ENCODE measurements at regions not wholly inside any gene's neighbourhood (a gene's known extent, or its start where the extent isn't known, plus 50 kb on each side); places are given as distances from the start of the nearest gene placed in this dataset.

- H3K4me1 Mint-ChIP-seq (ENCODE audit: low read depth), result peaks cover 28% of the 10 kb centered on the region
- DNase-seq (ENCODE audit: low spot score), result no peak
- no peaks in the 10 kb centered on the region for H3K9me3 Mint-ChIP-seq
- H3K4me3 Mint-ChIP-seq (ENCODE audit: low read depth), result peak overlapping the region; percentile 76
- peak overlapping the region; percentile 63 for H3K27ac Mint-ChIP-seq
- peaks cover 3% of the 10 kb centered on the region for H3K36me3 Mint-ChIP-seq (ENCODE audit: low read depth)
- intact Hi-C loops (cut with micrococcal nuclease), result no loop called here
- peaks cover 14% of the 10 kb centered on the region for H3K27me3 Mint-ChIP-seq (ENCODE audit: low read depth)
These were observed 83.4 kb upstream of the PELI1 start for GRCh38 chr2:64227603-64228125.

- H3K27ac Mint-ChIP-seq, result peak overlapping the region; percentile 63
- peaks cover 23% of the 10 kb centered on the region for H3K4me1 Mint-ChIP-seq (ENCODE audit: low read depth)
- peak; percentile 49 for DNase-seq (ENCODE audit: low spot score)
- peaks cover 14% of the 10 kb centered on the region for H3K27me3 Mint-ChIP-seq (ENCODE audit: low read depth)
- peaks cover 3% of the 10 kb centered on the region for H3K36me3 Mint-ChIP-seq (ENCODE audit: low read depth)
- intact Hi-C loops (cut with micrococcal nuclease), result no loop called here
- peak overlapping the region; percentile 76 for H3K4me3 Mint-ChIP-seq (ENCODE audit: low read depth)
- no peaks in the 10 kb centered on the region for H3K9me3 Mint-ChIP-seq
These were observed 84.0 kb upstream of the PELI1 start for GRCh38 chr2:64228126-64228678.

DNA sequence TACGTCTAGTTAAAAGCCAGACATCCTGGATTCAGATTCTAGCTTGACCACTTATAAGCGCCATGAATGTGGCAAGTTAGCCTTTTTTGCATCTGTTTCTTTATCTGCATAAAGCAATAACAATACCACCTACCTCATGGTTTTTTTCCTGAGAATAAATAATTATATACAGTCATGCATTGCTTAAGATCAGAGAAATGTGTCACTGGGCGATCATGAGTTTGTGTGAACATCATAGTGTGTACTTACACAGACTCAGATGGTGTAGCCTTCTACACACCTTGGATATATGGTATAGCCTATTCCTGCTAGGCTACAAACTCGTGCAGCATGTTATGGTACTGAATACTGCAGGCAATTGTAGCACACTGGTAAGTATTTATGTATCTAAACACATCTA lies 84.7 kb upstream of the PELI1 start:
- peak overlapping the region; percentile 76 for H3K4me3 Mint-ChIP-seq (ENCODE audit: low read depth)
- peaks cover 22% of the 10 kb centered on the region for H3K4me1 Mint-ChIP-seq (ENCODE audit: low read depth)
- peak overlapping the region; percentile 10 for H3K27ac Mint-ChIP-seq
- H3K9me3 Mint-ChIP-seq, result no peaks in the 10 kb centered on the region
- peaks cover 14% of the 10 kb centered on the region for H3K27me3 Mint-ChIP-seq (ENCODE audit: low read depth)
- no peaks in the 10 kb centered on the region for H3K36me3 Mint-ChIP-seq (ENCODE audit: low read depth)
- intact Hi-C loops (cut with micrococcal nuclease), result no loop called here
- no peak for DNase-seq (ENCODE audit: low spot score)

DNA sequence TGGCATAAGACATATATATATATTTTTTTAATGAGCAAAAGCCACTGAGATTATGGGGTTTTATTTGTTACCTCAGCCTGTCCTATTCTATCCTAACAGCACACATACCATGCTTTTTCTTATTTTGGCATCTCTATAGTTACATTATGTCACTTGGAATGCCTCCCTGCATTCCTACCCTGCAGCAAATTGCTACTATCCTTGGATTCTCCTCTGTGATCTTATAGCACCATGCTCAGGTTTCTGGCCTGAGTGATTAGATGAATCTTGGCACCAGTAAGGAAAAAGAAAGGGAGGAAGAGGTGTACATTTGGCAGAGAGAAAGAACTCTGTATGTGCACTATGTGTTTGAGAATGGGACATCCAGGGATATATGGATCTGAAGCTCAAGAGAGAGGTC lies 86.3 kb upstream of the PELI1 start:
- peaks cover 14% of the 10 kb centered on the region for H3K27me3 Mint-ChIP-seq (ENCODE audit: low read depth)
- intact Hi-C loops (cut with micrococcal nuclease), result no loop called here
- no peak overlapping the region for H3K4me3 Mint-ChIP-seq (ENCODE audit: low read depth)
- H3K27ac Mint-ChIP-seq, result no peak overlapping the region
- no peaks in the 10 kb centered on the region for H3K36me3 Mint-ChIP-seq (ENCODE audit: low read depth)
- peaks cover 17% of the 10 kb centered on the region for H3K4me1 Mint-ChIP-seq (ENCODE audit: low read depth)
- no peaks in the 10 kb centered on the region for H3K9me3 Mint-ChIP-seq
- DNase-seq (ENCODE audit: low spot score), result no peak

- peaks cover 12% of the 10 kb centered on the region for H3K27me3 Mint-ChIP-seq (ENCODE audit: low read depth)
- H3K9me3 Mint-ChIP-seq, result no peaks in the 10 kb centered on the region
These were observed 88.0 kb upstream of the PELI1 start for GRCh38 chr2:64232266-64232665.

GRCh38 chr2:64233376-64233922 lies 89.2 kb upstream of the PELI1 start:
- no peaks in the 10 kb centered on the region for H3K36me3 Mint-ChIP-seq (ENCODE audit: low read depth)
- no peak overlapping the region for H3K4me3 Mint-ChIP-seq (ENCODE audit: low read depth)
- peaks cover 12% of the 10 kb centered on the region for H3K27me3 Mint-ChIP-seq (ENCODE audit: low read depth)
- intact Hi-C loops (cut with micrococcal nuclease), result no loop called here
- no peaks in the 10 kb centered on the region for H3K9me3 Mint-ChIP-seq
- H3K27ac Mint-ChIP-seq, result no peak overlapping the region
- no peak for DNase-seq (ENCODE audit: low spot score)
- H3K4me1 Mint-ChIP-seq (ENCODE audit: low read depth), result peaks cover 8% of the 10 kb centered on the region

More at GRCh38 chr2:64232266-64232665, 88.0 kb upstream of the PELI1 start:
- no peak overlapping the region for H3K4me3 Mint-ChIP-seq (ENCODE audit: low read depth)
- intact Hi-C loops (cut with micrococcal nuclease), result no loop called here
- H3K36me3 Mint-ChIP-seq (ENCODE audit: low read depth), result no peaks in the 10 kb centered on the region
- no peak for DNase-seq (ENCODE audit: low spot score)
- H3K4me1 Mint-ChIP-seq (ENCODE audit: low read depth), result peaks cover 14% of the 10 kb centered on the region
- H3K27ac Mint-ChIP-seq, result no peak overlapping the region

GRCh38 chr2:64234150-64234549 lies 89.9 kb upstream of the PELI1 start:
- Mint-ChIP-seq H3K4me1 (ENCODE audit: low read depth) (peaks cover 4% of the 10 kb centered on the region), H3K27me3 (ENCODE audit: low read depth) (peaks cover 17% of the 10 kb centered on the region), H3K4me3 (ENCODE audit: low read depth) (no peak overlapping the region), H3K27ac (no peak overlapping the region), H3K9me3 (no peaks in the 10 kb centered on the region), H3K36me3 (ENCODE audit: low read depth) (no peaks in the 10 kb centered on the region)
- no peak for DNase-seq (ENCODE audit: low spot score)
- intact Hi-C loops (cut with micrococcal nuclease), result no loop called here

GRCh38 chr2:64234785-64235184 lies 90.6 kb upstream of the PELI1 start:
- peaks cover 14% of the 10 kb centered on the region for H3K27me3 Mint-ChIP-seq (ENCODE audit: low read depth)

DNA sequence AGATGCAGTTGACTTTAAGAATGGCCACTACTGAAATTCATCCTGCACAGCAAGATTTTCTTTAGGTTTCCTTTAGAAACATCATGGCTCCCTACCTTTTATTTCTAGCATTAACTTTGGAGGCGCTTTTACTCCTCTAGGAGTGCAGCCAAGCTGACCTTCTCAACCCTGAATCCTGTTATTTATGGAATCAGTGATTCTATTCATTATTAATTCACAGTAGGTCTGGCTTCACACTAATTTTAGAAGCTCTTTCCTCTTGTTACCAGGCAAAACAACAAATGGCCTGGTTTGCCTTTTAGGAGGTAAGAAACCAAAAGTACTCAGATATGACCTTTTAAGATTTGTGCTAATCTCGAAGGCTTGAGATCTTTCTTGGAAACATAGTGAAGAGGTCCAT lies 93.0 kb upstream of the PELI1 start:
- peaks cover 25% of the 10 kb centered on the region for H3K27me3 Mint-ChIP-seq (ENCODE audit: low read depth)
- no peak for DNase-seq (ENCODE audit: low spot score)
- no peak overlapping the region for H3K27ac Mint-ChIP-seq
- intact Hi-C loops (cut with micrococcal nuclease), result no loop called here
- peaks cover 6% of the 10 kb centered on the region for H3K9me3 Mint-ChIP-seq
- peaks cover 4% of the 10 kb centered on the region for H3K4me1 Mint-ChIP-seq (ENCODE audit: low read depth)
- H3K36me3 Mint-ChIP-seq (ENCODE audit: low read depth), result no peaks in the 10 kb centered on the region
- H3K4me3 Mint-ChIP-seq (ENCODE audit: low read depth), result no peak overlapping the region

More at GRCh38 chr2:64234785-64235184, 90.6 kb upstream of the PELI1 start:
- Mint-ChIP-seq H3K36me3 (ENCODE audit: low read depth) (no peaks in the 10 kb centered on the region), H3K9me3 (no peaks in the 10 kb centered on the region), H3K27ac (no peak overlapping the region), H3K4me3 (ENCODE audit: low read depth) (no peak overlapping the region), H3K4me1 (ENCODE audit: low read depth) (peaks cover 4% of the 10 kb centered on the region)
- no peak for DNase-seq (ENCODE audit: low spot score)
- intact Hi-C loops (cut with micrococcal nuclease), result no loop called here

DNA sequence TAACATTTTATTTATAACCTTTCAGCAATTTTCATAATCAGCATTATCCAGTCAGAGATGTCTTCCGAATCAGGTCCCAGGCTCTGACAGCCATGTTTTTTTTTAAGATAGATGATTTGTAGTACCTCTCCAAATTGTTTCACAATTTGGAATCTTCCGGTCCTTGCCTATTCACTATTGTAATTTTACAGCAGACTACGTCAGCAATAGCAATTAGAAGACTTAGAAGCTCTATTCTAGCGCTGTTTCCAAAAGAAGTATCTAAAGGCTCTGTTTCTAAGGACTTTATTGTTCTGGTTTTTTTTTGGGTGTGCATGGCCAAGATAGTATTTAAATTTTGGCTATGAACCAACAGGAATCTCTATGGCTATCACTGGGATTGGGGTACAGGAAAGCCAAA lies 94.6 kb upstream of the PELI1 start:
- Mint-ChIP-seq H3K27me3 (ENCODE audit: low read depth) (peaks cover 32% of the 10 kb centered on the region), H3K27ac (no peak overlapping the region), H3K36me3 (ENCODE audit: low read depth) (no peaks in the 10 kb centered on the region), H3K9me3 (peaks cover 6% of the 10 kb centered on the region), H3K4me3 (ENCODE audit: low read depth) (no peak overlapping the region), H3K4me1 (ENCODE audit: low read depth) (peaks cover 3% of the 10 kb centered on the region)
- DNase-seq (ENCODE audit: low spot score), result no peak
- intact Hi-C loops (cut with micrococcal nuclease), result no loop called here

GRCh38 chr2:64243081-64244036 lies 99.1 kb upstream of the PELI1 start:
- H3K4me3 Mint-ChIP-seq (ENCODE audit: low read depth), result no peak overlapping the region
- peaks cover 6% of the 10 kb centered on the region for H3K9me3 Mint-ChIP-seq
- H3K27me3 Mint-ChIP-seq (ENCODE audit: low read depth), result peaks cover 40% of the 10 kb centered on the region
- H3K4me1 Mint-ChIP-seq (ENCODE audit: low read depth), result no peaks in the 10 kb centered on the region
- H3K27ac Mint-ChIP-seq, result no peak overlapping the region
- DNase-seq (ENCODE audit: low spot score), result no peak
- no peaks in the 10 kb centered on the region for H3K36me3 Mint-ChIP-seq (ENCODE audit: low read depth)
- intact Hi-C loops (cut with micrococcal nuclease), result no loop called here

GRCh38 chr2:64244037-64244416 lies 99.8 kb upstream of the PELI1 start:
- Mint-ChIP-seq H3K4me3 (ENCODE audit: low read depth) (no peak overlapping the region), H3K9me3 (peaks cover 6% of the 10 kb centered on the region), H3K27ac (no peak overlapping the region), H3K27me3 (ENCODE audit: low read depth) (peaks cover 35% of the 10 kb centered on the region), H3K4me1 (ENCODE audit: low read depth) (no peaks in the 10 kb centered on the region), H3K36me3 (ENCODE audit: low read depth) (no peaks in the 10 kb centered on the region)
- intact Hi-C loops (cut with micrococcal nuclease), result no loop called here
- DNase-seq (ENCODE audit: low spot score), result no peak

DNA sequence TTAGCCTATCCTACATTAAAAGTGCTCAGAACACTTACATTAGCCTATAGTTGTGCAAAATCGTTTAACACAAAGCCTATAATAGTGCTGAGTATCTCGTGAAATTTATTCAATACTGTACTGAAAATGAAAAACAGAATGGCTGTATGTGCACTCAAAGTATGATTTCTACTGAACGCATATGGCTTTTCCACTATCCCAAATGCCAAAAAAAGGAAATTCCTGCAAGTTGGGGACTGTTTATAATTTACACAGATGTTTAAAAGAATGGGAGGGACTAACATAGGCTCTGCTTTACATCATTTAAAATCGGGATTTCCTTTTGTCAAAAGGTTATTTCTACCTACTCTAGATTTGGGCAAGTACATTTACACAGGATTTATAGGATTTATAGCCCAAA lies 101.4 kb upstream of the PELI1 start:
- Mint-ChIP-seq H3K4me1 (ENCODE audit: low read depth) (no peaks in the 10 kb centered on the region), H3K36me3 (ENCODE audit: low read depth) (no peaks in the 10 kb centered on the region), H3K9me3 (peaks cover 6% of the 10 kb centered on the region), H3K27me3 (ENCODE audit: low read depth) (peaks cover 32% of the 10 kb centered on the region), H3K27ac (no peak overlapping the region), H3K4me3 (ENCODE audit: low read depth) (no peak overlapping the region)
- no peak for DNase-seq (ENCODE audit: low spot score)
- intact Hi-C loops (cut with micrococcal nuclease), result no loop called here
